ENCODE measurements at regions not wholly inside any gene's neighbourhood (a gene's known extent, or its start where the extent isn't known, plus 50 kb on each side); places are given as distances from the start of the nearest gene placed in this dataset.
"Not testable (repeated sequence)": the region's sequence is repeated elsewhere in the genome, so short reads cannot be mapped to it uniquely, and the experiment has no call there.

- DNase-seq (ENCODE audit: low read depth in 2 of 3, low spot score in 1 of 3), result no peak
Observed at GRCh38 chr5:57396701-57397100, 85.9 kb downstream of the ACTBL2 start.

- DNase-seq (ENCODE audit: low read depth in 2 of 3, low spot score in 1 of 3), result no peak
Observed at GRCh38 chr5:57394421-57395210, 88.0 kb downstream of the ACTBL2 start.

- DNase-seq (ENCODE audit: low read depth in 2 of 3, low spot score in 1 of 3), result no peak
Observed at GRCh38 chr5:57386958-57387357, 95.7 kb downstream of the ACTBL2 start.

- peak; percentile 2 to 53 (median 15) for DNase-seq (ENCODE audit: low read depth in 2 of 3, low spot score in 1 of 3)
Observed at GRCh38 chr5:57383093-57383861, 99.3 kb downstream of the ACTBL2 start.

- no peak for DNase-seq (ENCODE audit: low read depth in 2 of 3, low spot score in 1 of 3)
Observed at GRCh38 chr5:57382655-57383054, 100.0 kb downstream of the ACTBL2 start.

- no peak for DNase-seq (ENCODE audit: low read depth in 2 of 3, low spot score in 1 of 3)
Observed at GRCh38 chr5:57370376-57370775, 112.2 kb downstream of the ACTBL2 start.

- DNase-seq (ENCODE audit: low read depth in 2 of 3, low spot score in 1 of 3), result no peak
Observed at GRCh38 chr5:57368010-57368409, 114.6 kb downstream of the ACTBL2 start.

GRCh38 chr5:57366744-57367143, 115.9 kb downstream of the ACTBL2 start:
- no peak for DNase-seq (ENCODE audit: low read depth in 2 of 3, low spot score in 1 of 3)

GRCh38 chr5:57362951-57363350, 119.7 kb downstream of the ACTBL2 start:
- DNase-seq (ENCODE audit: low read depth in 2 of 3, low spot score in 1 of 3), result no peak

- DNase-seq (ENCODE audit: low read depth in 2 of 3, low spot score in 1 of 3), result no peak
Observed at GRCh38 chr5:57360871-57361270, 121.7 kb downstream of the ACTBL2 start.

- no peak for DNase-seq (ENCODE audit: low read depth in 2 of 3, low spot score in 1 of 3)
Observed at GRCh38 chr5:57358796-57359592, 123.6 kb downstream of the ACTBL2 start.

GRCh38 chr5:57356850-57357249, 125.8 kb downstream of the ACTBL2 start:
- not testable (repeated sequence) for DNase-seq (ENCODE audit: low read depth in 2 of 3, low spot score in 1 of 3)

GRCh38 chr5:57349214-57349613, 133.4 kb downstream of the ACTBL2 start:
- no peak for DNase-seq (ENCODE audit: low read depth in 2 of 3, low spot score in 1 of 3)

GRCh38 chr5:57348376-57349140, 134.1 kb downstream of the ACTBL2 start:
- DNase-seq (ENCODE audit: low read depth in 2 of 3, low spot score in 1 of 3), result no peak

- DNase-seq (ENCODE audit: low read depth in 2 of 3, low spot score in 1 of 3), result no peak
Observed at GRCh38 chr5:57346328-57346727, 136.3 kb downstream of the ACTBL2 start.

GRCh38 chr5:57341380-57341979, 141.1 kb downstream of the ACTBL2 start:
- no peak for DNase-seq (ENCODE audit: low read depth in 2 of 3, low spot score in 1 of 3)

GRCh38 chr5:57340681-57341080, 141.9 kb downstream of the ACTBL2 start:
- no peak for DNase-seq (ENCODE audit: low read depth in 2 of 3, low spot score in 1 of 3)

- DNase-seq (ENCODE audit: low read depth in 2 of 3, low spot score in 1 of 3), result no peak
Observed at GRCh38 chr5:57339521-57339920, 143.1 kb downstream of the ACTBL2 start.

GRCh38 chr5:57338868-57339340, 143.7 kb downstream of the ACTBL2 start:
- no peak for DNase-seq (ENCODE audit: low read depth in 2 of 3, low spot score in 1 of 3)
